Prostate gland (tissue), 2 donors: ENCODE measurements at regions not wholly inside any gene's neighbourhood (a gene's known extent, or its start where the extent isn't known, plus 50 kb on each side); places are given as distances from the start of the nearest gene placed in this dataset.

ENCODE experiments used
- DNase-seq: peaks from one replicate; pipeline ENCODE4 v3.0.0-alpha.2; 2019; ENCODE audit warnings: low spot score
- H3K27ac ChIP-seq, 2 donors: fragments of 200-600 bp; sonication (generic); 2 replicates each; pipeline ENCODE4 v1.5.1; 2017 to 2019
- H3K27me3 ChIP-seq: fragments of 200-600 bp; sonication (generic); replicated peaks from 2 replicates; pipeline ENCODE4 v1.5.1; 2019; ENCODE audit not compliant: insufficient read depth
- H3K36me3 ChIP-seq, 2 donors: fragments of 200-600 bp; sonication (generic); 1 replicate in 1 of 2; 2 replicates in 1 of 2; pipeline versions ENCODE4 v1.5.1 to v1.8.1; 2017 to 2019
- H3K4me1 ChIP-seq: fragments of 200-600 bp; sonication (generic); replicated peaks from 2 replicates; pipeline ENCODE4 v1.5.1; 2019
- H3K4me3 ChIP-seq, 2 donors: fragments of 200-600 bp; sonication (generic); 2 replicates each; pipeline ENCODE4 v1.5.1; 2017 to 2019
- H3K9me3 ChIP-seq: fragments of 200-600 bp; sonication (generic); 2 replicates; pipeline ENCODE4 v1.5.1; 2017
- CTCF ChIP-seq, 4 experiments: fragments of 200-600 bp in 2 of 4; fragments of 450-650 bp in 2 of 4; sonication (generic) in 2 of 4; IDR thresholded peaks; 1 replicate in 3 of 4; 2 replicates in 1 of 4; pipeline ENCODE4 v1.5.1; 2016 to 2019; ENCODE audit warnings: antibody characterized with exemption in 4 of 4, mild to moderate bottlenecking in 2 of 4, moderate library complexity in 2 of 4
- POLR2A ChIP-seq: fragments of 450-650 bp; IDR thresholded peaks from one replicate; pipeline ENCODE4 v1.6.1; 2016; ENCODE audit warnings: antibody characterized with exemption, mild to moderate bottlenecking
- POLR2AphosphoS5 ChIP-seq: sonication (generic); formaldehyde crosslinking; IDR thresholded peaks from one replicate; pipeline ENCODE4 v1.6.1; 2017; ENCODE audit warnings: antibody characterized with exemption
- WGBS: methylation state at CpG from one replicate; pipeline ENCODE4 v1.1.5; 2018; 5-methylcytosine and 5-hydroxymethylcytosine counted together
- intact Hi-C: fragments of 100-400 bp; cut with DNase I; formaldehyde crosslinking; loops from one replicate; pipeline ENCODE4 v1.14.2; 2022

GRCh38 chr1:208874915-208875314 is 630.7 kb upstream of the PLXNA2 start:
- no peaks in the 10 kb centered on the region for H3K36me3 ChIP-seq
- 53% methylated on average over 1 of the region's 1 CpG for WGBS
- intact Hi-C loops, result no loop called here
- DNase-seq, result no peak
- no peaks in the 10 kb centered on the region for H3K4me1 ChIP-seq
- no peaks in the 10 kb centered on the region for H3K9me3 ChIP-seq
- TF ChIP-seq POLR2A (no peak), CTCF (IDR thresholded peaks at IDR 0.05) (no peak), POLR2AphosphoS5 (no peak)
- no peak overlapping the region for H3K27ac ChIP-seq
- no peak overlapping the region for H3K4me3 ChIP-seq
- no peaks in the 10 kb centered on the region for H3K27me3 ChIP-seq

- WGBS, result 62% methylated on average over 3 of the region's 3 CpGs
- no peak for DNase-seq
- Histone ChIP-seq H3K27me3 (no peaks in the 10 kb centered on the region), H3K36me3 (no peaks in the 10 kb centered on the region), H3K4me1 (no peaks in the 10 kb centered on the region), H3K27ac (no peak overlapping the region), H3K9me3 (no peaks in the 10 kb centered on the region), H3K4me3 (no peak overlapping the region)
- TF ChIP-seq POLR2A (no peak), POLR2AphosphoS5 (no peak), CTCF (IDR thresholded peaks at IDR 0.05) (no peak)
- intact Hi-C loops, result no loop called here
Observed at GRCh38 chr1:208879022-208879421, 634.8 kb upstream of the PLXNA2 start.

GRCh38 chr1:208880433-208881100 is 636.4 kb upstream of the PLXNA2 start:
- WGBS, result 56% methylated on average over 2 of the region's 2 CpGs
- Histone ChIP-seq H3K27ac (no peak overlapping the region), H3K27me3 (no peaks in the 10 kb centered on the region), H3K4me3 (no peak overlapping the region), H3K9me3 (no peaks in the 10 kb centered on the region), H3K4me1 (no peaks in the 10 kb centered on the region), H3K36me3 (no peaks in the 10 kb centered on the region)
- no peak for DNase-seq
- intact Hi-C loops, result no loop called here
- TF ChIP-seq POLR2A, result no peak
- no peak for TF ChIP-seq CTCF (IDR thresholded peaks at IDR 0.05)
- TF ChIP-seq POLR2AphosphoS5, result no peak

GRCh38 chr1:208885060-208885459 is 640.9 kb upstream of the PLXNA2 start:
- Histone ChIP-seq H3K36me3 (no peaks in the 10 kb centered on the region), H3K27ac (no peak overlapping the region), H3K4me3 (no peak overlapping the region), H3K4me1 (no peaks in the 10 kb centered on the region), H3K9me3 (no peaks in the 10 kb centered on the region), H3K27me3 (no peaks in the 10 kb centered on the region)
- no peak for TF ChIP-seq POLR2A
- no peak for TF ChIP-seq POLR2AphosphoS5
- no peak for TF ChIP-seq CTCF (IDR thresholded peaks at IDR 0.05)
- WGBS, result 33% methylated on average over 1 of the region's 1 CpG
- intact Hi-C loops, result no loop called here
- DNase-seq, result no peak

- Histone ChIP-seq H3K9me3 (no peaks in the 10 kb centered on the region), H3K27me3 (no peaks in the 10 kb centered on the region), H3K4me1 (no peaks in the 10 kb centered on the region), H3K4me3 (no peak overlapping the region), H3K36me3 (no peaks in the 10 kb centered on the region), H3K27ac (no peak overlapping the region)
- 87% methylated on average over 4 of the region's 4 CpGs for WGBS
- TF ChIP-seq CTCF (IDR thresholded peaks at IDR 0.05) (no peak), POLR2AphosphoS5 (no peak), POLR2A (no peak)
- DNase-seq, result no peak
- intact Hi-C loops, result no loop called here
Observed at GRCh38 chr1:208885650-208886049, 641.5 kb upstream of the PLXNA2 start.
